H9 (cell line): ENCODE measurements at regions not wholly inside any gene's neighbourhood (a gene's known extent, or its start where the extent isn't known, plus 50 kb on each side); places are given as distances from the start of the nearest gene placed in this dataset.

ENCODE experiments used
- DNase-seq: peaks from one replicate; pipeline ENCODE4 v3.0.0-alpha.2; 2017
- H2AFZ ChIP-seq: one replicate; pipeline ENCODE4 v1.6.1; 2013; ENCODE audit warnings: mild to moderate bottlenecking, low read length, control low read depth, moderate library complexity
- H2AK5ac ChIP-seq: 2 replicates; pipeline ENCODE4 v1.6.1; 2013; ENCODE audit warnings: low read length, control low read depth, mixed read lengths; ENCODE audit not compliant: insufficient read length
- H2BK120ac ChIP-seq: one replicate; pipeline ENCODE4 v1.6.1; 2013; ENCODE audit warnings: low read depth, mild to moderate bottlenecking, low read length, control low read depth, inconsistent platforms; ENCODE audit not compliant: poor library complexity, severe bottlenecking
- H2BK12ac ChIP-seq: 2 replicates; pipeline ENCODE4 v1.6.1; 2013; ENCODE audit warnings: low read length, control low read depth, mixed read lengths, low read depth; ENCODE audit not compliant: insufficient read length
- H2BK15ac ChIP-seq: 2 replicates; pipeline ENCODE4 v1.6.1; 2013; ENCODE audit warnings: low read depth, low read length, control low read depth
- H2BK20ac ChIP-seq: one replicate; pipeline ENCODE4 v1.6.1; 2013; ENCODE audit warnings: low read depth, mild to moderate bottlenecking, low read length, control low read depth, inconsistent platforms; ENCODE audit not compliant: poor library complexity, severe bottlenecking
- H2BK5ac ChIP-seq: 2 replicates; pipeline ENCODE4 v1.6.1; 2013; ENCODE audit warnings: low read length, control low read depth, mixed read lengths; ENCODE audit not compliant: insufficient read length
- H3K14ac ChIP-seq: 2 replicates; pipeline ENCODE4 v1.6.1; 2013; ENCODE audit warnings: low read length, control low read depth; ENCODE audit not compliant: insufficient read depth
- H3K18ac ChIP-seq: 2 replicates; pipeline ENCODE4 v1.6.1; 2013; ENCODE audit warnings: low read depth, mild to moderate bottlenecking, mixed read lengths, low read length, control low read depth; ENCODE audit not compliant: insufficient read length
- H3K23ac ChIP-seq: 2 replicates; pipeline ENCODE4 v1.6.1; 2013; ENCODE audit warnings: low read length, control low read depth, mixed read lengths, low read depth; ENCODE audit not compliant: insufficient read length
- H3K23me2 ChIP-seq: 2 replicates; pipeline ENCODE4 v1.6.1; 2013; ENCODE audit warnings: low read depth, mild to moderate bottlenecking, mixed read lengths, low read length, control low read depth; ENCODE audit not compliant: insufficient read length, poor library complexity, severe bottlenecking
- H3K27ac ChIP-seq: 2 replicates; pipeline ENCODE4 v1.5.1; 2013; ENCODE audit warnings: low read length, control low read depth, mixed read lengths, low read depth; ENCODE audit not compliant: insufficient read length
- H3K27me3 ChIP-seq: 2 replicates; pipeline ENCODE4 v1.6.1; 2013; ENCODE audit warnings: low read length, control low read depth, inconsistent platforms; ENCODE audit not compliant: insufficient read depth
- H3K4ac ChIP-seq: 2 replicates; pipeline ENCODE4 v1.6.1; 2013; ENCODE audit warnings: low read depth, mild to moderate bottlenecking, control low read depth, inconsistent platforms, low read length, moderate library complexity
- H3K4me1 ChIP-seq: 2 replicates; pipeline ENCODE4 v1.6.1; 2013; ENCODE audit warnings: low read length, control low read depth, inconsistent platforms; ENCODE audit not compliant: insufficient read depth
- H3K4me2 ChIP-seq: 2 replicates; pipeline ENCODE4 v1.6.1; 2013; ENCODE audit warnings: low read length, control low read depth, mixed read lengths; ENCODE audit not compliant: insufficient read length, insufficient read depth
- H3K56ac ChIP-seq: 2 replicates; pipeline ENCODE4 v1.6.1; 2013; ENCODE audit warnings: low read depth, mild to moderate bottlenecking, mixed read lengths, low read length, control low read depth; ENCODE audit not compliant: insufficient read length
- H3K79me1 ChIP-seq: 2 replicates; pipeline ENCODE4 v1.6.1; 2013; ENCODE audit warnings: low read depth, mild to moderate bottlenecking, moderate library complexity, low read length, control low read depth, inconsistent platforms; ENCODE audit not compliant: insufficient read depth, poor library complexity, severe bottlenecking
- H3K79me2 ChIP-seq: 2 replicates; pipeline ENCODE4 v1.6.1; 2013; ENCODE audit warnings: low read length, control low read depth, inconsistent platforms; ENCODE audit not compliant: insufficient read depth
- H3K9ac ChIP-seq: 2 replicates; pipeline ENCODE4 v1.6.1; 2013; ENCODE audit warnings: low read length, control low read depth, mixed read lengths; ENCODE audit not compliant: insufficient read length; ENCODE audit errors: extremely low read depth
- H3K9me3 ChIP-seq: one replicate; pipeline ENCODE4 v1.6.1; 2013; ENCODE audit warnings: low read depth, low read length, inconsistent platforms; ENCODE audit not compliant: control insufficient read depth
- H3T11ph ChIP-seq: one replicate; pipeline ENCODE4 v1.6.1; 2013; ENCODE audit warnings: mild to moderate bottlenecking, low read length, control low read depth, inconsistent platforms
- H4K20me1 ChIP-seq: one replicate; pipeline ENCODE4 v1.6.1; 2013; ENCODE audit not compliant: control insufficient read depth, insufficient read length, insufficient read depth
- H4K5ac ChIP-seq: 2 replicates; pipeline ENCODE4 v1.6.1; 2013; ENCODE audit warnings: low read depth, mild to moderate bottlenecking, mixed read lengths, low read length, control low read depth; ENCODE audit not compliant: insufficient read length
- H4K8ac ChIP-seq: replicated peaks from 2 replicates; pipeline ENCODE4 v1.6.1; 2013; ENCODE audit warnings: low read length, control low read depth, mixed read lengths, low read depth; ENCODE audit not compliant: insufficient read length
- H4K91ac ChIP-seq: 2 replicates; pipeline ENCODE4 v1.6.1; 2013; ENCODE audit warnings: low read depth, mild to moderate bottlenecking, moderate library complexity, mixed read lengths, low read length, control low read depth; ENCODE audit not compliant: insufficient read length
- H3K27ac Mint-ChIP-seq, 3 experiments: 2 replicates in 2 of 3; 3 replicates in 1 of 3; pipeline ENCODE4 v1.8.0; 2020 to 2021; ENCODE audit warnings: mixed read lengths in 3 of 3, mild to moderate bottlenecking in 1 of 3, moderate library complexity in 1 of 3
- H3K27me3 Mint-ChIP-seq: 2 replicates; pipeline ENCODE4 v1.8.0; 2021; ENCODE audit warnings: low read depth, mild to moderate bottlenecking, moderate library complexity, mixed read lengths
- H3K36me3 Mint-ChIP-seq, 3 experiments: 2 replicates in 2 of 3; 3 replicates in 1 of 3; pipeline ENCODE4 v1.8.0; 2020 to 2021; ENCODE audit warnings: low read depth in 3 of 3, mixed read lengths in 3 of 3; ENCODE audit not compliant: insufficient read depth in 1 of 3
- H3K4me1 Mint-ChIP-seq, 2 experiments: 2 replicates each; pipeline ENCODE4 v1.8.0; 2020; ENCODE audit warnings: mixed read lengths in 2 of 2
- H3K4me3 Mint-ChIP-seq, 2 experiments: 2 replicates in 1 of 2; 3 replicates in 1 of 2; pipeline ENCODE4 v1.8.0; 2020 to 2021; ENCODE audit warnings: mild to moderate bottlenecking in 2 of 2, mixed read lengths in 2 of 2, moderate library complexity in 1 of 2
- H3K9me3 Mint-ChIP-seq, 2 experiments: 2 replicates in 1 of 2; 3 replicates in 1 of 2; pipeline ENCODE4 v1.8.0; 2020; ENCODE audit warnings: mild to moderate bottlenecking in 2 of 2, mixed read lengths in 2 of 2, moderate library complexity in 1 of 2
- WGBS: extraction: QIAGEN DNeasy Blood & Tissue Kit; methylation state at CpG from one replicate; pipeline ENCODE4 v1.1.7; 2013; ENCODE audit warnings: missing lambda C conversion rate, low lambda C conversion rate, mixed read lengths; ENCODE audit not compliant: insufficient read length; ENCODE audit errors: extremely low coverage; 5-methylcytosine and 5-hydroxymethylcytosine counted together
- TF ChIP-seq, protein P1 (sequence below): fragments of 200-600 bp; sonication (generic); conservative IDR thresholded peaks from 3 replicates; pipeline ENCODE4 v1.8.0; 2021; ENCODE audit warnings: antibody characterized with exemption, mild to moderate bottlenecking

DNA sequence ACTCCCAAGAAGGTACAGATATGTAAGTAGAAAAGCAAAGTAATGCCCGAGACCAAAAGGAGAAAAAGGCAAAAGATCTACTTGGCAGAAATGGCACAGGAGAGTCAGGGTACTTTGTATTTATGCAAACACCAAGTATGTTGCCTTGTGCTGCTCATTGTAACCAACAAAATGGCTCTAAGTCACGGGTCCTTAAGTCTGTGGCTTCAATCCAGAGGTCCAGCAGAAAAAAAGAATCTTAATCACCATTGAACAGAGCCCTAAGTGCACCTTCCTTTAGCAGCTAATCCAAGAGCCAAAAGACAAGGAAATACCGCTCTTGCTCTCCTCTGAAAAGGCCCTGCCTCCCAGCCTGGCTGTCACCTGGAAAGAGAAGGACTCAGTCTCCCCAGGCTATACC lies 324.9 kb upstream of the PPARGC1A start:
- no peak overlapping the region for H3K23ac ChIP-seq
- H3K23me2 ChIP-seq: no peaks in the 10 kb centered on the region
- H2BK12ac ChIP-seq: no peak overlapping the region
- H2AFZ ChIP-seq: no peak overlapping the region
- no peak overlapping the region for H3K9ac ChIP-seq
- no peaks in the 10 kb centered on the region for H3K4me1 ChIP-seq
- H3K18ac ChIP-seq: no peak overlapping the region
- TF ChIP-seq, protein P1, sequence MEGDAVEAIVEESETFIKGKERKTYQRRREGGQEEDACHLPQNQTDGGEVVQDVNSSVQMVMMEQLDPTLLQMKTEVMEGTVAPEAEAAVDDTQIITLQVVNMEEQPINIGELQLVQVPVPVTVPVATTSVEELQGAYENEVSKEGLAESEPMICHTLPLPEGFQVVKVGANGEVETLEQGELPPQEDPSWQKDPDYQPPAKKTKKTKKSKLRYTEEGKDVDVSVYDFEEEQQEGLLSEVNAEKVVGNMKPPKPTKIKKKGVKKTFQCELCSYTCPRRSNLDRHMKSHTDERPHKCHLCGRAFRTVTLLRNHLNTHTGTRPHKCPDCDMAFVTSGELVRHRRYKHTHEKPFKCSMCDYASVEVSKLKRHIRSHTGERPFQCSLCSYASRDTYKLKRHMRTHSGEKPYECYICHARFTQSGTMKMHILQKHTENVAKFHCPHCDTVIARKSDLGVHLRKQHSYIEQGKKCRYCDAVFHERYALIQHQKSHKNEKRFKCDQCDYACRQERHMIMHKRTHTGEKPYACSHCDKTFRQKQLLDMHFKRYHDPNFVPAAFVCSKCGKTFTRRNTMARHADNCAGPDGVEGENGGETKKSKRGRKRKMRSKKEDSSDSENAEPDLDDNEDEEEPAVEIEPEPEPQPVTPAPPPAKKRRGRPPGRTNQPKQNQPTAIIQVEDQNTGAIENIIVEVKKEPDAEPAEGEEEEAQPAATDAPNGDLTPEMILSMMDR: no peak
- H2BK120ac ChIP-seq: no peak overlapping the region
- H3K36me3 Mint-ChIP-seq: no peaks in the 10 kb centered on the region
- no peaks in the 10 kb centered on the region for H3K27me3 ChIP-seq
- H4K91ac ChIP-seq: no peak overlapping the region
- peaks cover 0 to 2% of the 10 kb centered on the region in 2 experiments; a peak in 1 of 5 replicates for H3K9me3 Mint-ChIP-seq
- H3K9me3 ChIP-seq: no peaks in the 10 kb centered on the region
- H3K4me1 Mint-ChIP-seq: peaks cover 6 to 10% of the 10 kb centered on the region in 2 experiments; a peak in 3 of 4 replicates
- H3K27ac ChIP-seq: no peak overlapping the region
- H3K4me3 Mint-ChIP-seq: no peak overlapping the region
- no peak overlapping the region for H2BK15ac ChIP-seq
- no peak overlapping the region for H2AK5ac ChIP-seq
- H4K20me1 ChIP-seq: no peaks in the 10 kb centered on the region
- H3K27ac Mint-ChIP-seq: no peak overlapping the region
- peaks cover 2% of the 10 kb centered on the region; the same call in 1 of the 2 replicates for H3K27me3 Mint-ChIP-seq
- WGBS: no CpG with 5 or more reads among the region's 3 CpGs
- H4K8ac ChIP-seq: no peak overlapping the region
- H3K56ac ChIP-seq: no peak overlapping the region
- H3K79me1 ChIP-seq: no peaks in the 10 kb centered on the region
- H2BK5ac ChIP-seq: no peak overlapping the region
- no peak overlapping the region for H3T11ph ChIP-seq
- no peak overlapping the region for H2BK20ac ChIP-seq
- no peaks in the 10 kb centered on the region for H3K79me2 ChIP-seq
- H3K4me2 ChIP-seq: no peak overlapping the region
- H3K4ac ChIP-seq: no peak overlapping the region
- H4K5ac ChIP-seq: no peak overlapping the region
- DNase-seq: no peak
- no peak overlapping the region for H3K14ac ChIP-seq
